Suprapubic skin (tissue), 4 donors: ENCODE measurements at regions not wholly inside any gene's neighbourhood (a gene's known extent, or its start where the extent isn't known, plus 50 kb on each side); places are given as distances from the start of the nearest gene placed in this dataset.

Experiments used
- EP300 ChIP-seq: sonication (generic); formaldehyde crosslinking; IDR thresholded peaks from one replicate; pipeline ENCODE4 v1.6.1; 2017; ENCODE audit warnings: antibody characterized with exemption
- POLR2A ChIP-seq, 2 donors: fragments of 450-650 bp; IDR thresholded peaks; one replicate each; pipeline ENCODE4 v1.6.1; 2017; ENCODE audit warnings: antibody characterized with exemption in 2 of 2, mild to moderate bottlenecking in 2 of 2, moderate library complexity in 2 of 2
- POLR2AphosphoS5 ChIP-seq, 3 donors: sonication (generic); formaldehyde crosslinking; IDR thresholded peaks; one replicate each; pipeline ENCODE4 v1.6.1; 2017; ENCODE audit warnings: antibody characterized with exemption in 3 of 3
- TF ChIP-seq, protein P1 (sequence below), 2 donors: fragments of 200-600 bp in 1 of 2; fragments of 450-650 bp in 1 of 2; sonication (generic) in 1 of 2; IDR thresholded peaks; one replicate each; pipeline ENCODE4 v1.5.1; 2016 to 2019; ENCODE audit warnings: antibody characterized with exemption in 2 of 2, mild to moderate bottlenecking in 1 of 2, moderate library complexity in 1 of 2

DNA sequence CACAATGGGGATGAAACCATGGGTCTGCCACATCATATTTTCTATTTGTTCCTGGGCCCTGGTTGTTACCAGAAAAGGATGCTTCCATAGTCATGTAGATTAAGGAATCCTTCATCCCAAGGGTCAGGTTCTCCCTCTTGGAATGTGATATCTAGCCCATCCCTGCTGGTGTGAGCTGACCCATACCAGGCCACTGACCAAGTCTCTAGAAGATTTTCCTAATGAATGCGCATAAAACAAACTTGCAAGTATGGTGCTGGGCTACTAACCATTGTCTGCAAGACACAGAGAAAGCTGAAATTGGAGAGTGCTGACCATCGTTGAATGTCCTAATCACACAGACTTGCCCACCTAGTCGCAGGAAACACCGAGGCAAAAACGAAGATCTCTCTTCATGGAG, 972.6 kb downstream of the EFNA5 start:
- TF ChIP-seq, protein P1, sequence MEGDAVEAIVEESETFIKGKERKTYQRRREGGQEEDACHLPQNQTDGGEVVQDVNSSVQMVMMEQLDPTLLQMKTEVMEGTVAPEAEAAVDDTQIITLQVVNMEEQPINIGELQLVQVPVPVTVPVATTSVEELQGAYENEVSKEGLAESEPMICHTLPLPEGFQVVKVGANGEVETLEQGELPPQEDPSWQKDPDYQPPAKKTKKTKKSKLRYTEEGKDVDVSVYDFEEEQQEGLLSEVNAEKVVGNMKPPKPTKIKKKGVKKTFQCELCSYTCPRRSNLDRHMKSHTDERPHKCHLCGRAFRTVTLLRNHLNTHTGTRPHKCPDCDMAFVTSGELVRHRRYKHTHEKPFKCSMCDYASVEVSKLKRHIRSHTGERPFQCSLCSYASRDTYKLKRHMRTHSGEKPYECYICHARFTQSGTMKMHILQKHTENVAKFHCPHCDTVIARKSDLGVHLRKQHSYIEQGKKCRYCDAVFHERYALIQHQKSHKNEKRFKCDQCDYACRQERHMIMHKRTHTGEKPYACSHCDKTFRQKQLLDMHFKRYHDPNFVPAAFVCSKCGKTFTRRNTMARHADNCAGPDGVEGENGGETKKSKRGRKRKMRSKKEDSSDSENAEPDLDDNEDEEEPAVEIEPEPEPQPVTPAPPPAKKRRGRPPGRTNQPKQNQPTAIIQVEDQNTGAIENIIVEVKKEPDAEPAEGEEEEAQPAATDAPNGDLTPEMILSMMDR (IDR thresholded peaks at IDR 0.05) = no peak
- no peak for TF ChIP-seq POLR2A (IDR thresholded peaks at IDR 0.05)
- TF ChIP-seq POLR2AphosphoS5 (IDR thresholded peaks at IDR 0.05) = no peak
- no peak for TF ChIP-seq EP300
